T-cell (primary cell): ENCODE measurements at regions not wholly inside any gene's neighbourhood (a gene's known extent, or its start where the extent isn't known, plus 50 kb on each side); places are given as distances from the start of the nearest gene placed in this dataset.

Experiments used
- ATAC-seq, 4 experiments: fragments of 200-7000 bp in 3 of 4; fragments of 150-1000 bp in 1 of 4; cut with Tn5 transposase; replicated peaks in 1 of 4; 1 replicate in 3 of 4; 2 replicates in 1 of 4; pipeline ENCODE4 v1.10.0; 2021; ENCODE audit warnings: moderate library complexity in 3 of 4, mild to moderate bottlenecking in 2 of 4, moderate number of reproducible peaks in 1 of 4
- CTCF ChIA-PET, 2 donors: fragments of 300-600 bp; sonication (Branson Sonifier 250); formaldehyde crosslinking; loops; one replicate each; lab custom pipeline; 2022; ENCODE audit warnings: antibody characterized with exemption in 2 of 2; lab: Charles Lee
- POLR2A ChIA-PET, 2 donors: fragments of 300-600 bp; sonication (Branson Sonifier 250); formaldehyde crosslinking; loops; one replicate each; lab custom pipeline; 2022; ENCODE audit warnings: antibody characterized with exemption in 2 of 2; lab: Charles Lee
- DNase-seq, 35 experiments: peaks; one replicate each; pipeline versions ENCODE4 v3.0.0 to v3.0.0-alpha.2; 2013 to 2023
- H3K27ac ChIP-seq: one replicate; pipeline ENCODE4 v1.5.1; 2013; ENCODE audit warnings: low read length
- H3K27me3 ChIP-seq, 2 experiments: replicated peaks in 1 of 2; 1 replicate in 1 of 2; 2 replicates in 1 of 2; pipeline versions ENCODE4 v1.6.1 to v1.7.0; 2013; ENCODE audit warnings: low read length in 1 of 2, mixed read lengths in 1 of 2; ENCODE audit not compliant: control insufficient read depth in 2 of 2, insufficient read depth in 2 of 2; ENCODE audit errors: extremely low read depth in 1 of 2
- H3K36me3 ChIP-seq, 2 donors: 1 replicate in 1 of 2; 2 replicates in 1 of 2; pipeline versions ENCODE4 v1.6.1 to v1.7.0; 2013; ENCODE audit warnings: low read length in 1 of 2; ENCODE audit not compliant: control insufficient read depth in 2 of 2, insufficient read depth in 1 of 2; ENCODE audit errors: extremely low read depth in 1 of 2
- H3K4me1 ChIP-seq, 2 experiments: 1 replicate in 1 of 2; 2 replicates in 1 of 2; pipeline versions ENCODE4 v1.6.1 to v1.7.0; 2013; ENCODE audit warnings: low read length in 2 of 2, mixed read lengths in 1 of 2; ENCODE audit not compliant: insufficient read depth in 2 of 2, control insufficient read depth in 1 of 2; ENCODE audit errors: extremely low read depth in 1 of 2
- H3K4me3 ChIP-seq, 2 donors: 1 replicate in 1 of 2; 2 replicates in 1 of 2; pipeline versions ENCODE4 v1.5.1 to v1.7.0; 2013; ENCODE audit warnings: mild to moderate bottlenecking in 2 of 2, low read length in 1 of 2, moderate library complexity in 1 of 2; ENCODE audit not compliant: control insufficient read depth in 1 of 2; ENCODE audit errors: extremely low read depth in 1 of 2
- H3K9me3 ChIP-seq: 2 replicates; pipeline ENCODE4 v1.7.0; 2013
- H3K27ac Mint-ChIP-seq, 2 donors: one replicate each; pipeline ENCODE4 v1.8.0; 2020 to 2021; ENCODE audit warnings: mild to moderate bottlenecking in 2 of 2, mixed read lengths in 2 of 2
- H3K27me3 Mint-ChIP-seq, 2 donors: one replicate each; pipeline ENCODE4 v1.8.0; 2021 to 2022; ENCODE audit warnings: mixed read lengths in 2 of 2
- H3K36me3 Mint-ChIP-seq: one replicate; pipeline ENCODE4 v1.8.0; 2021; ENCODE audit warnings: mixed read lengths
- H3K4me1 Mint-ChIP-seq, 3 donors: one replicate each; pipeline ENCODE4 v1.8.0; 2020 to 2022; ENCODE audit warnings: mixed read lengths in 3 of 3, mild to moderate bottlenecking in 1 of 3
- H3K4me3 Mint-ChIP-seq, 3 donors: one replicate each; pipeline ENCODE4 v1.8.0; 2020 to 2022; ENCODE audit warnings: mild to moderate bottlenecking in 3 of 3, mixed read lengths in 3 of 3, moderate library complexity in 3 of 3
- H3K9me3 Mint-ChIP-seq, 3 donors: one replicate each; pipeline ENCODE4 v1.8.0; 2020 to 2022; ENCODE audit warnings: mixed read lengths in 3 of 3
- WGBS: methylation state at CpG from one replicate; pipeline ENCODE4 v1.1.5; 2013; ENCODE audit warnings: missing lambda C conversion rate; ENCODE audit not compliant: insufficient coverage; 5-methylcytosine and 5-hydroxymethylcytosine counted together

- Mint-ChIP-seq H3K36me3 (no peaks in the 10 kb centered on the region), H3K4me1 (no peaks in the 10 kb centered on the region), H3K9me3 (peaks cover 5 to 12% (median 11%) of the 10 kb centered on the region in 3 donors), H3K27ac (no peak overlapping the region), H3K4me3 (no peak overlapping the region), H3K27me3 (no peaks in the 10 kb centered on the region)
- Histone ChIP-seq H3K4me3 (no peak overlapping the region), H3K4me1 (no peaks in the 10 kb centered on the region), H3K36me3 (no peaks in the 10 kb centered on the region), H3K27ac (no peak overlapping the region), H3K9me3 (no peaks in the 10 kb centered on the region), H3K27me3 (no peaks in the 10 kb centered on the region)
- DNase-seq (no peak), ATAC-seq (no peak)
- CTCF ChIA-PET, result no interaction called here
- WGBS, result no CpG with 5 or more reads among the region's 2 CpGs
- POLR2A ChIA-PET, result no interaction called here
Measured at GRCh38 chr17:71530248-71530647, 590.6 kb upstream of the SOX9 start.

- H3K4me3 Mint-ChIP-seq, result no peak overlapping the region
- no peak overlapping the region for H3K27ac ChIP-seq
- H3K9me3 Mint-ChIP-seq, result peaks cover 0 to 16% (median 5%) of the 10 kb centered on the region in 3 donors
- no peaks in the 10 kb centered on the region for H3K27me3 Mint-ChIP-seq
- H3K4me3 ChIP-seq, result no peak overlapping the region
- no peaks in the 10 kb centered on the region for H3K4me1 Mint-ChIP-seq
- H3K36me3 ChIP-seq, result no peaks in the 10 kb centered on the region
- no peaks in the 10 kb centered on the region for H3K4me1 ChIP-seq
- no peaks in the 10 kb centered on the region for H3K27me3 ChIP-seq
- no peak overlapping the region for H3K27ac Mint-ChIP-seq
- DNase-seq (no peak), ATAC-seq (no peak)
- 82% methylated on average over 3 of the region's 3 CpGs for WGBS
- CTCF ChIA-PET, result no interaction called here
- POLR2A ChIA-PET, result no interaction called here
- no peaks in the 10 kb centered on the region for H3K9me3 ChIP-seq
- no peaks in the 10 kb centered on the region for H3K36me3 Mint-ChIP-seq
Measured at GRCh38 chr17:71535321-71535720, 585.5 kb upstream of the SOX9 start.

- ChIA-PET POLR2A (no interaction called here), CTCF (no interaction called here)
- no peaks in the 10 kb centered on the region for H3K27me3 ChIP-seq
- no peak overlapping the region for H3K4me3 Mint-ChIP-seq
- peaks cover 2 to 6% (median 3%) of the 10 kb centered on the region in 3 donors for H3K9me3 Mint-ChIP-seq
- H3K27me3 Mint-ChIP-seq, result peaks cover 0 to 1% of the 10 kb centered on the region in 2 donors
- H3K4me3 ChIP-seq, result no peak overlapping the region
- DNase-seq (no peak), ATAC-seq (no peak)
- H3K4me1 ChIP-seq, result no peaks in the 10 kb centered on the region
- no CpG with 5 or more reads among the region's 2 CpGs for WGBS
- H3K9me3 ChIP-seq, result no peaks in the 10 kb centered on the region
- no peaks in the 10 kb centered on the region for H3K36me3 Mint-ChIP-seq
- H3K36me3 ChIP-seq, result no peaks in the 10 kb centered on the region
- no peak overlapping the region for H3K27ac ChIP-seq
- no peaks in the 10 kb centered on the region for H3K4me1 Mint-ChIP-seq
- H3K27ac Mint-ChIP-seq, result no peak overlapping the region
Measured at GRCh38 chr17:71546419-71546818, 574.4 kb upstream of the SOX9 start.

GRCh38 chr17:71547904-71548303 is 572.9 kb upstream of the SOX9 start:
- no peak for DNase-seq

GRCh38 chr17:71548540-71549190 is 572.2 kb upstream of the SOX9 start:
- 73% methylated on average over 2 of the region's 5 CpGs for whole genome bisulfite sequencing
- DNase-seq (no peak), ATAC-seq (no peak)
- Histone ChIP-seq H3K4me1 (no peaks in the 10 kb centered on the region), H3K4me3 (no peak overlapping the region), H3K27ac (no peak overlapping the region), H3K27me3 (no peaks in the 10 kb centered on the region), H3K9me3 (no peaks in the 10 kb centered on the region), H3K36me3 (no peaks in the 10 kb centered on the region)
- ChIA-PET POLR2A (no interaction called here), CTCF (no interaction called here)
- Mint-ChIP-seq H3K36me3 (no peaks in the 10 kb centered on the region), H3K4me1 (no peaks in the 10 kb centered on the region), H3K27me3 (no peaks in the 10 kb centered on the region), H3K27ac (no peak overlapping the region), H3K4me3 (no peak overlapping the region), H3K9me3 (peaks cover 0 to 10% (median 2%) of the 10 kb centered on the region in 3 donors)

More at GRCh38 chr17:71547904-71548303, 572.9 kb upstream of the SOX9 start:
- Mint-ChIP-seq H3K27me3 (no peaks in the 10 kb centered on the region), H3K4me3 (no peak overlapping the region), H3K36me3 (no peaks in the 10 kb centered on the region), H3K9me3 (peaks cover 0 to 5% (median 2%) of the 10 kb centered on the region in 3 donors), H3K4me1 (no peaks in the 10 kb centered on the region), H3K27ac (no peak overlapping the region)
- Histone ChIP-seq H3K4me1 (no peaks in the 10 kb centered on the region), H3K27me3 (no peaks in the 10 kb centered on the region), H3K27ac (no peak overlapping the region), H3K4me3 (no peak overlapping the region), H3K9me3 (no peaks in the 10 kb centered on the region), H3K36me3 (no peaks in the 10 kb centered on the region)
- no peak for ATAC-seq
- CTCF ChIA-PET, result no interaction called here
- POLR2A ChIA-PET, result no interaction called here

- Histone ChIP-seq H3K4me3 (no peak overlapping the region), H3K9me3 (no peaks in the 10 kb centered on the region), H3K27me3 (no peaks in the 10 kb centered on the region), H3K4me1 (no peaks in the 10 kb centered on the region), H3K27ac (no peak overlapping the region), H3K36me3 (no peaks in the 10 kb centered on the region)
- ATAC-seq, result no peak
- Mint-ChIP-seq H3K27me3 (no peaks in the 10 kb centered on the region), H3K4me1 (no peaks in the 10 kb centered on the region), H3K4me3 (no peak overlapping the region), H3K9me3 (peaks cover 0 to 10% (median 4%) of the 10 kb centered on the region in 3 donors), H3K36me3 (no peaks in the 10 kb centered on the region), H3K27ac (no peak overlapping the region)
- no peak for DNase-seq
- POLR2A ChIA-PET, result no interaction called here
- CTCF ChIA-PET, result no interaction called here
- WGBS, result no CpG with 5 or more reads among the region's 2 CpGs
Measured at GRCh38 chr17:71550675-71551074, 570.1 kb upstream of the SOX9 start.

GRCh38 chr17:71553381-71553780 is 567.4 kb upstream of the SOX9 start:
- POLR2A ChIA-PET, result no interaction called here
- Mint-ChIP-seq H3K27me3 (no peaks in the 10 kb centered on the region), H3K27ac (no peak overlapping the region), H3K9me3 (peaks cover 3 to 15% (median 10%) of the 10 kb centered on the region in 3 donors), H3K4me3 (no peak overlapping the region), H3K36me3 (no peaks in the 10 kb centered on the region), H3K4me1 (no peaks in the 10 kb centered on the region)
- ATAC-seq (no peak), DNase-seq (no peak)
- H3K4me3 ChIP-seq, result no peak overlapping the region
- H3K27ac ChIP-seq, result no peak overlapping the region
- WGBS, result 61% methylated on average over 5 of the region's 5 CpGs
- CTCF ChIA-PET, result no interaction called here
- no peaks in the 10 kb centered on the region for H3K4me1 ChIP-seq
- no peaks in the 10 kb centered on the region for H3K9me3 ChIP-seq
- H3K27me3 ChIP-seq, result no peaks in the 10 kb centered on the region
- no peaks in the 10 kb centered on the region for H3K36me3 ChIP-seq
